SK-N-SH (cell line): ENCODE measurements at regions not wholly inside any gene's neighbourhood (a gene's known extent, or its start where the extent isn't known, plus 50 kb on each side); places are given as distances from the start of the nearest gene placed in this dataset.

ENCODE experiments used
- ELF1 ChIP-seq: IDR thresholded peaks from 2 replicates; pipeline ENCODE4 v1.4.0; 2012
- EP300 ChIP-seq, 2 experiments: IDR thresholded peaks; 2 replicates each; pipeline versions ENCODE4 v1.4.0 to v1.6.1; 2012; ENCODE audit warnings: borderline replicate concordance in 1 of 2, low read depth in 1 of 2, low read length in 1 of 2
- EZH2phosphoT487 ChIP-seq: fragments of 200-600 bp; sonication (generic); IDR thresholded peaks from 2 replicates; pipeline ENCODE4 v1.6.1; 2017; ENCODE audit warnings: low read depth, mixed run types, mild to moderate bottlenecking, antibody characterized with exemption, moderate library complexity, borderline replicate concordance
- GABPA ChIP-seq: IDR thresholded peaks from 2 replicates; pipeline ENCODE4 v1.4.0; 2012; ENCODE audit warnings: low read depth, mild to moderate bottlenecking
- GATA2 ChIP-seq: sonication (generic); formaldehyde crosslinking; IDR thresholded peaks from 2 replicates; pipeline ENCODE4 v1.5.0; 2020; ENCODE audit warnings: mild to moderate bottlenecking, missing genetic modification reagents
- RCOR1 ChIP-seq: fragments of 150-350 bp; IDR thresholded peaks from 2 replicates; pipeline ENCODE4 v1.6.1; 2017; ENCODE audit warnings: antibody characterized with exemption, low read length
- REST ChIP-seq: IDR thresholded peaks from 2 replicates; pipeline ENCODE4 v1.6.1; 2012; ENCODE audit warnings: mild to moderate bottlenecking, low read depth, low read length, moderate library complexity
- TCF12 ChIP-seq: IDR thresholded peaks from 2 replicates; pipeline ENCODE4 v1.4.0; 2012
- YY1 ChIP-seq: IDR thresholded peaks from 2 replicates; pipeline ENCODE4 v1.4.0; 2012; ENCODE audit warnings: low read depth, mild to moderate bottlenecking
- TF ChIP-seq, protein P1 (sequence below): IDR thresholded peaks from 2 replicates; pipeline ENCODE4 v1.4.0; 2012; ENCODE audit warnings: low read depth
- TF ChIP-seq, protein P2 (sequence below): fragments of 150-350 bp; IDR thresholded peaks from 2 replicates; pipeline ENCODE4 v1.6.1; 2017; ENCODE audit warnings: antibody characterized with exemption, low read length, low read depth, borderline replicate concordance
- TF ChIP-seq, protein P3 (sequence below): fragments of 200-600 bp; sonication (generic); IDR thresholded peaks from 2 replicates; pipeline ENCODE4 v1.6.1; 2017; ENCODE audit warnings: antibody characterized with exemption, mild to moderate bottlenecking, moderate library complexity

- no peak for TF ChIP-seq GATA2 (CRISPR knock-in tag)
- TF ChIP-seq, protein P1, sequence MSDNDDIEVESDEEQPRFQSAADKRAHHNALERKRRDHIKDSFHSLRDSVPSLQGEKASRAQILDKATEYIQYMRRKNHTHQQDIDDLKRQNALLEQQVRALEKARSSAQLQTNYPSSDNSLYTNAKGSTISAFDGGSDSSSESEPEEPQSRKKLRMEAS = no peak
- TF ChIP-seq, protein P2, sequence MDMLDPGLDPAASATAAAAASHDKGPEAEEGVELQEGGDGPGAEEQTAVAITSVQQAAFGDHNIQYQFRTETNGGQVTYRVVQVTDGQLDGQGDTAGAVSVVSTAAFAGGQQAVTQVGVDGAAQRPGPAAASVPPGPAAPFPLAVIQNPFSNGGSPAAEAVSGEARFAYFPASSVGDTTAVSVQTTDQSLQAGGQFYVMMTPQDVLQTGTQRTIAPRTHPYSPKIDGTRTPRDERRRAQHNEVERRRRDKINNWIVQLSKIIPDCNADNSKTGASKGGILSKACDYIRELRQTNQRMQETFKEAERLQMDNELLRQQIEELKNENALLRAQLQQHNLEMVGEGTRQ = no peak
- TF ChIP-seq ELF1 = no peak
- TF ChIP-seq REST = no peak
- TF ChIP-seq, protein P3, sequence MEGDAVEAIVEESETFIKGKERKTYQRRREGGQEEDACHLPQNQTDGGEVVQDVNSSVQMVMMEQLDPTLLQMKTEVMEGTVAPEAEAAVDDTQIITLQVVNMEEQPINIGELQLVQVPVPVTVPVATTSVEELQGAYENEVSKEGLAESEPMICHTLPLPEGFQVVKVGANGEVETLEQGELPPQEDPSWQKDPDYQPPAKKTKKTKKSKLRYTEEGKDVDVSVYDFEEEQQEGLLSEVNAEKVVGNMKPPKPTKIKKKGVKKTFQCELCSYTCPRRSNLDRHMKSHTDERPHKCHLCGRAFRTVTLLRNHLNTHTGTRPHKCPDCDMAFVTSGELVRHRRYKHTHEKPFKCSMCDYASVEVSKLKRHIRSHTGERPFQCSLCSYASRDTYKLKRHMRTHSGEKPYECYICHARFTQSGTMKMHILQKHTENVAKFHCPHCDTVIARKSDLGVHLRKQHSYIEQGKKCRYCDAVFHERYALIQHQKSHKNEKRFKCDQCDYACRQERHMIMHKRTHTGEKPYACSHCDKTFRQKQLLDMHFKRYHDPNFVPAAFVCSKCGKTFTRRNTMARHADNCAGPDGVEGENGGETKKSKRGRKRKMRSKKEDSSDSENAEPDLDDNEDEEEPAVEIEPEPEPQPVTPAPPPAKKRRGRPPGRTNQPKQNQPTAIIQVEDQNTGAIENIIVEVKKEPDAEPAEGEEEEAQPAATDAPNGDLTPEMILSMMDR = no peak
- no peak for TF ChIP-seq EP300 (IDR thresholded peaks at IDR 0.05; ENCODE audit: borderline replicate concordance in 1 of 2, low read depth in 1 of 2, low read length in 1 of 2)
- TF ChIP-seq EZH2phosphoT487 = no peak
- TF ChIP-seq GABPA = no peak
- no peak for TF ChIP-seq TCF12
- TF ChIP-seq RCOR1 = no peak
- TF ChIP-seq YY1 = no peak
These were observed 73.0 kb upstream of the IRX3 start for GRCh38 chr16:54359555-54359954.
